ENCODE measurements at regions not wholly inside any gene's neighbourhood (a gene's known extent, or its start where the extent isn't known, plus 50 kb on each side); places are given as distances from the start of the nearest gene placed in this dataset.

DNA sequence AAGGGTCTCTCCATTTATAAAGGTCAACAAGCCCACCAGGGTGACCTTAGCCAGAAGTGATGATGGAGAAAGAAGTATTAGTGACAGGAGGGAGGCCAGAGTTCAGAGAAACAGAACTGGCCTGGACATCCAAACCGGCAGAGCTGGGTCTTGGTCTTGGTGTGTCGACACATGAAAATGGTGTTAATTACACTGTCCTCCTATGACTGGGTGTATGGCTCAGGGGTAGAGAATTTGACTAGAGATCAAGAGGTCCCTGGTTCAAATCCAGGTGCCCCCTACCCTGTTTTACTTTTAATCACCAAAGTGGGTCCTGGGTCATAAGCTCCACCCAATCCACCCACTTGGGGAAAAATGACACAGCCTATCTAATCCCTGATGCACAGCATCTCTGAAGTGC lies 110.6 kb upstream of the ZNF746 start:
- TF ChIP-seq, protein P1, sequence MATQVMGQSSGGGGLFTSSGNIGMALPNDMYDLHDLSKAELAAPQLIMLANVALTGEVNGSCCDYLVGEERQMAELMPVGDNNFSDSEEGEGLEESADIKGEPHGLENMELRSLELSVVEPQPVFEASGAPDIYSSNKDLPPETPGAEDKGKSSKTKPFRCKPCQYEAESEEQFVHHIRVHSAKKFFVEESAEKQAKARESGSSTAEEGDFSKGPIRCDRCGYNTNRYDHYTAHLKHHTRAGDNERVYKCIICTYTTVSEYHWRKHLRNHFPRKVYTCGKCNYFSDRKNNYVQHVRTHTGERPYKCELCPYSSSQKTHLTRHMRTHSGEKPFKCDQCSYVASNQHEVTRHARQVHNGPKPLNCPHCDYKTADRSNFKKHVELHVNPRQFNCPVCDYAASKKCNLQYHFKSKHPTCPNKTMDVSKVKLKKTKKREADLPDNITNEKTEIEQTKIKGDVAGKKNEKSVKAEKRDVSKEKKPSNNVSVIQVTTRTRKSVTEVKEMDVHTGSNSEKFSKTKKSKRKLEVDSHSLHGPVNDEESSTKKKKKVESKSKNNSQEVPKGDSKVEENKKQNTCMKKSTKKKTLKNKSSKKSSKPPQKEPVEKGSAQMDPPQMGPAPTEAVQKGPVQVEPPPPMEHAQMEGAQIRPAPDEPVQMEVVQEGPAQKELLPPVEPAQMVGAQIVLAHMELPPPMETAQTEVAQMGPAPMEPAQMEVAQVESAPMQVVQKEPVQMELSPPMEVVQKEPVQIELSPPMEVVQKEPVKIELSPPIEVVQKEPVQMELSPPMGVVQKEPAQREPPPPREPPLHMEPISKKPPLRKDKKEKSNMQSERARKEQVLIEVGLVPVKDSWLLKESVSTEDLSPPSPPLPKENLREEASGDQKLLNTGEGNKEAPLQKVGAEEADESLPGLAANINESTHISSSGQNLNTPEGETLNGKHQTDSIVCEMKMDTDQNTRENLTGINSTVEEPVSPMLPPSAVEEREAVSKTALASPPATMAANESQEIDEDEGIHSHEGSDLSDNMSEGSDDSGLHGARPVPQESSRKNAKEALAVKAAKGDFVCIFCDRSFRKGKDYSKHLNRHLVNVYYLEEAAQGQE (IDR thresholded peaks at IDR 0.05; ENCODE audit: low read depth, low read length) = no peak
- TF ChIP-seq MEF2A (IDR thresholded peaks at IDR 0.05; ENCODE audit: borderline replicate concordance, low read depth) (no peak), EP300 (IDR thresholded peaks at IDR 0.05; ENCODE audit: borderline replicate concordance in 1 of 2, low read depth in 1 of 2, low read length in 1 of 2) (no peak), NFIC (IDR thresholded peaks at IDR 0.05; ENCODE audit: borderline replicate concordance) (no peak), POLR2AphosphoS5 (IDR thresholded peaks at IDR 0.05; ENCODE audit: low read depth, low read length) (no peak), JUND (IDR thresholded peaks at IDR 0.05) (no peak), TAF1 (IDR thresholded peaks at IDR 0.05; ENCODE audit: borderline replicate concordance, low read depth, low read length) (no peak), ELF1 (IDR thresholded peaks at IDR 0.05) (no peak), RCOR1 (IDR thresholded peaks at IDR 0.05; ENCODE audit: low read length) (no peak)
- TF ChIP-seq, protein P2, sequence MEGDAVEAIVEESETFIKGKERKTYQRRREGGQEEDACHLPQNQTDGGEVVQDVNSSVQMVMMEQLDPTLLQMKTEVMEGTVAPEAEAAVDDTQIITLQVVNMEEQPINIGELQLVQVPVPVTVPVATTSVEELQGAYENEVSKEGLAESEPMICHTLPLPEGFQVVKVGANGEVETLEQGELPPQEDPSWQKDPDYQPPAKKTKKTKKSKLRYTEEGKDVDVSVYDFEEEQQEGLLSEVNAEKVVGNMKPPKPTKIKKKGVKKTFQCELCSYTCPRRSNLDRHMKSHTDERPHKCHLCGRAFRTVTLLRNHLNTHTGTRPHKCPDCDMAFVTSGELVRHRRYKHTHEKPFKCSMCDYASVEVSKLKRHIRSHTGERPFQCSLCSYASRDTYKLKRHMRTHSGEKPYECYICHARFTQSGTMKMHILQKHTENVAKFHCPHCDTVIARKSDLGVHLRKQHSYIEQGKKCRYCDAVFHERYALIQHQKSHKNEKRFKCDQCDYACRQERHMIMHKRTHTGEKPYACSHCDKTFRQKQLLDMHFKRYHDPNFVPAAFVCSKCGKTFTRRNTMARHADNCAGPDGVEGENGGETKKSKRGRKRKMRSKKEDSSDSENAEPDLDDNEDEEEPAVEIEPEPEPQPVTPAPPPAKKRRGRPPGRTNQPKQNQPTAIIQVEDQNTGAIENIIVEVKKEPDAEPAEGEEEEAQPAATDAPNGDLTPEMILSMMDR (IDR thresholded peaks at IDR 0.05) = no peak
